MM.1S (cell line): ENCODE measurements at regions not wholly inside any gene's neighbourhood (a gene's known extent, or its start where the extent isn't known, plus 50 kb on each side); places are given as distances from the start of the nearest gene placed in this dataset.

Experiments
- DNase-seq: peaks from one replicate; pipeline ENCODE4 v3.0.0-alpha.2; 2015
- H2AFZ ChIP-seq: fragments of 300-600 bp; sonication (generic); 2 replicates; pipeline ENCODE4 v1.6.0; 2016; ENCODE audit warnings: antibody characterized with exemption, low read length
- H3F3A ChIP-seq: fragments of 300-600 bp; sonication (generic); 2 replicates; pipeline ENCODE4 v1.6.1; 2016; ENCODE audit warnings: mild to moderate bottlenecking, antibody characterized with exemption, low read length, moderate library complexity, mixed read lengths; ENCODE audit not compliant: insufficient read depth
- H3K27ac ChIP-seq: fragments of 300-600 bp; sonication (generic); 2 replicates; pipeline ENCODE4 v1.5.1; 2016; ENCODE audit warnings: mild to moderate bottlenecking, low read length
- H3K27me3 ChIP-seq: fragments of 300-600 bp; sonication (generic); replicated peaks from 2 replicates; pipeline ENCODE4 v1.6.0; 2016; ENCODE audit warnings: low read length; ENCODE audit not compliant: insufficient read depth
- H3K36me3 ChIP-seq: fragments of 300-600 bp; sonication (generic); replicated peaks from 2 replicates; pipeline ENCODE4 v1.6.1; 2016; ENCODE audit warnings: mild to moderate bottlenecking, low read length, mixed read lengths; ENCODE audit not compliant: insufficient read depth
- H3K4me1 ChIP-seq: fragments of 300-600 bp; sonication (generic); 2 replicates; pipeline ENCODE4 v1.6.1; 2016; ENCODE audit warnings: low read length, mixed read lengths
- H3K4me2 ChIP-seq: fragments of 300-600 bp; sonication (generic); 2 replicates; pipeline ENCODE4 v1.6.0; 2016; ENCODE audit warnings: low read depth, low read length
- H3K4me3 ChIP-seq: fragments of 300-600 bp; sonication (generic); 2 replicates; pipeline ENCODE4 v1.5.1; 2016; ENCODE audit warnings: low read length, mixed read lengths
- H3K79me2 ChIP-seq: fragments of 300-600 bp; sonication (generic); 2 replicates; pipeline ENCODE4 v1.6.1; 2016; ENCODE audit warnings: mixed run types, low read length, mixed read lengths
- H3K9ac ChIP-seq: fragments of 300-600 bp; sonication (generic); 2 replicates; pipeline ENCODE4 v1.6.1; 2016; ENCODE audit warnings: low read length, mixed read lengths
- H3K9me2 ChIP-seq: fragments of 300-600 bp; sonication (generic); replicated peaks from 2 replicates; pipeline ENCODE4 v1.6.1; 2016; ENCODE audit warnings: mild to moderate bottlenecking, low read length, mixed read lengths; ENCODE audit not compliant: insufficient read depth
- H3K9me3 ChIP-seq: fragments of 300-600 bp; sonication (generic); replicated peaks from 2 replicates; pipeline ENCODE4 v1.6.1; 2016; ENCODE audit warnings: mild to moderate bottlenecking, low read length, mixed read lengths; ENCODE audit not compliant: insufficient read depth
- H4K20me1 ChIP-seq: fragments of 300-600 bp; sonication (generic); 2 replicates; pipeline ENCODE4 v1.6.1; 2016; ENCODE audit warnings: mild to moderate bottlenecking, low read length, moderate library complexity, mixed read lengths; ENCODE audit not compliant: insufficient read depth
- EZH2 ChIP-seq: fragments of 300-600 bp; sonication (generic); optimal IDR thresholded peaks from 2 replicates; pipeline ENCODE3; 2017; ENCODE audit warnings: low read depth, mild to moderate bottlenecking, antibody characterized with exemption, low read length, mixed read lengths
- EZH2phosphoT487 ChIP-seq: fragments of 300-600 bp; sonication (generic); IDR thresholded peaks from 2 replicates; pipeline ENCODE4 v1.6.1; 2018; ENCODE audit warnings: antibody characterized with exemption, low read length
- TF ChIP-seq, protein P1 (sequence below): fragments of 300-600 bp; sonication (generic); IDR thresholded peaks from 2 replicates; pipeline ENCODE4 v1.5.1; 2016; ENCODE audit warnings: antibody characterized with exemption, low read length, mixed read lengths

DNA sequence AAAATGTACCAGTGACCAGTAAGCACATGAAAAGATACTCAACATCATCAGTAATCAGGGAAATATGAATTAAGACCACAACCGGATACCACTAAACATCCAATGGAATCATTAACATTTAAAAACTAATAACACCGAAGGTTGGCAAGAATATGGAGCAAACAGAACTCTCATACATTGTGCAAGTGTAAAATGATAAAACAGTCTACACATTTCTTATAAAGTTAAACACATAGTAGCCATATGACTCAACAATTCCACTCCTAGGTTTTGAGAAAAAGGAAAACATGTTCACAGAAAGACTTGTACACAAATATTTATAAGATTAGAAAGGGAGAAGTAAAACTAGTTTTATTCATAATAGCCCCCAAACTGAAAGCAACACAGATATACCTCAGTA lies 60.3 kb upstream of the SLCO2A1 start:
- H3K27me3 ChIP-seq, result no peaks in the 10 kb centered on the region
- H3K4me3 ChIP-seq, result no peak overlapping the region
- H3K4me1 ChIP-seq, result no peaks in the 10 kb centered on the region
- no peak overlapping the region for H3K9ac ChIP-seq
- H4K20me1 ChIP-seq, result no peaks in the 10 kb centered on the region
- H3K79me2 ChIP-seq, result no peaks in the 10 kb centered on the region
- H3K27ac ChIP-seq, result no peak overlapping the region
- no peak overlapping the region for H3K4me2 ChIP-seq
- H3F3A ChIP-seq, result no peaks in the 10 kb centered on the region
- no peak for DNase-seq
- no peaks in the 10 kb centered on the region for H3K36me3 ChIP-seq
- no peak overlapping the region for H2AFZ ChIP-seq
- no peaks in the 10 kb centered on the region for H3K9me3 ChIP-seq
- TF ChIP-seq EZH2phosphoT487, result no peak
- TF ChIP-seq EZH2, result no peak
- TF ChIP-seq, protein P1, sequence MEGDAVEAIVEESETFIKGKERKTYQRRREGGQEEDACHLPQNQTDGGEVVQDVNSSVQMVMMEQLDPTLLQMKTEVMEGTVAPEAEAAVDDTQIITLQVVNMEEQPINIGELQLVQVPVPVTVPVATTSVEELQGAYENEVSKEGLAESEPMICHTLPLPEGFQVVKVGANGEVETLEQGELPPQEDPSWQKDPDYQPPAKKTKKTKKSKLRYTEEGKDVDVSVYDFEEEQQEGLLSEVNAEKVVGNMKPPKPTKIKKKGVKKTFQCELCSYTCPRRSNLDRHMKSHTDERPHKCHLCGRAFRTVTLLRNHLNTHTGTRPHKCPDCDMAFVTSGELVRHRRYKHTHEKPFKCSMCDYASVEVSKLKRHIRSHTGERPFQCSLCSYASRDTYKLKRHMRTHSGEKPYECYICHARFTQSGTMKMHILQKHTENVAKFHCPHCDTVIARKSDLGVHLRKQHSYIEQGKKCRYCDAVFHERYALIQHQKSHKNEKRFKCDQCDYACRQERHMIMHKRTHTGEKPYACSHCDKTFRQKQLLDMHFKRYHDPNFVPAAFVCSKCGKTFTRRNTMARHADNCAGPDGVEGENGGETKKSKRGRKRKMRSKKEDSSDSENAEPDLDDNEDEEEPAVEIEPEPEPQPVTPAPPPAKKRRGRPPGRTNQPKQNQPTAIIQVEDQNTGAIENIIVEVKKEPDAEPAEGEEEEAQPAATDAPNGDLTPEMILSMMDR, result no peak
- H3K9me2 ChIP-seq, result no peaks in the 10 kb centered on the region

GRCh38 chr3:134087060-134087974 lies 57.6 kb upstream of the SLCO2A1 start:
- Histone ChIP-seq H3K79me2 (no peaks in the 10 kb centered on the region), H3K27ac (no peak overlapping the region), H3K9me2 (no peaks in the 10 kb centered on the region), H4K20me1 (no peaks in the 10 kb centered on the region), H2AFZ (no peak overlapping the region), H3F3A (no peaks in the 10 kb centered on the region), H3K4me2 (no peak overlapping the region), H3K36me3 (no peaks in the 10 kb centered on the region), H3K27me3 (no peaks in the 10 kb centered on the region), H3K4me3 (no peak overlapping the region), H3K4me1 (no peaks in the 10 kb centered on the region), H3K9me3 (no peaks in the 10 kb centered on the region), H3K9ac (no peak overlapping the region)
- DNase-seq, result no peak
- TF ChIP-seq EZH2phosphoT487, result no peak
- TF ChIP-seq, protein P1, result no peak
- TF ChIP-seq EZH2, result no peak

DNA sequence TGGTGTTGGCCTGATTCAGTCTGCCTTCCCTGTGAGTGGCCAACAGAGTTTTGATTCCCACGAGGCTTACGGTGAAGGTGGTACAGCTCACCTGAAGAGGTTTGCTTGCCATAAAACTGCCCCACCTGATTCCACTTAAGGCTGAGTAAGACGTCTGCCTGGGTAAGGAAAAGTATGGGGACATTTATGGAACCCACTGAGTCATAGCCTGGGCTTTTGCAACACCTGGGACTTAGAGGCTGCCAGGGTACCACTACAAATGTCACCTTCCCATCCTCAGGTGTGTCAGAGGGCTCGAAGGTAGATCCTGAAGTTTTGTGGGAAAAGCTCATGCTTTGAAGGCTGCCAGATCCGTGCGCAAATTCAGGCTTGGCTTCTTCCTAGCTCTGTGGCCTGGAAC lies 56.9 kb upstream of the SLCO2A1 start:
- no peaks in the 10 kb centered on the region for H4K20me1 ChIP-seq
- no peak overlapping the region for H3K27ac ChIP-seq
- no peaks in the 10 kb centered on the region for H3K27me3 ChIP-seq
- H3F3A ChIP-seq, result no peaks in the 10 kb centered on the region
- no peak overlapping the region for H3K9ac ChIP-seq
- H3K4me2 ChIP-seq, result no peak overlapping the region
- DNase-seq, result no peak
- H3K4me3 ChIP-seq, result no peak overlapping the region
- TF ChIP-seq EZH2 (no peak), EZH2phosphoT487 (no peak)
- TF ChIP-seq, protein P1, result no peak
- no peak overlapping the region for H2AFZ ChIP-seq
- no peaks in the 10 kb centered on the region for H3K4me1 ChIP-seq
- no peaks in the 10 kb centered on the region for H3K79me2 ChIP-seq
- H3K36me3 ChIP-seq, result no peaks in the 10 kb centered on the region
- H3K9me3 ChIP-seq, result no peaks in the 10 kb centered on the region
- no peaks in the 10 kb centered on the region for H3K9me2 ChIP-seq
